ENCODE measurements at regions not wholly inside any gene's neighbourhood (a gene's known extent, or its start where the extent isn't known, plus 50 kb on each side); places are given as distances from the start of the nearest gene placed in this dataset.

GRCh38 chr2:4539121-4539520 lies 835.7 kb downstream of the DCDC2C start:
- H3K4me3 ChIP-seq (ENCODE audit: low read depth, low read length): no peak overlapping the region
- no peak for TF ChIP-seq CTCF (conservative IDR thresholded peaks at IDR 0.05; ENCODE audit: low read depth, low read length)

GRCh38 chr2:4549666-4550210 lies 846.4 kb downstream of the DCDC2C start:
- no peak for DNase-seq (ENCODE audit: low read depth)
- no peak for TF ChIP-seq CTCF (conservative IDR thresholded peaks at IDR 0.05; ENCODE audit: low read depth, low read length)
- H3K4me3 ChIP-seq (ENCODE audit: low read depth, low read length): no peak overlapping the region

More at GRCh38 chr2:4539121-4539520, 835.7 kb downstream of the DCDC2C start:
- no peak for DNase-seq (ENCODE audit: low read depth)

- no peak for TF ChIP-seq CTCF (conservative IDR thresholded peaks at IDR 0.05; ENCODE audit: low read depth, low read length)
- no peak for DNase-seq (ENCODE audit: low read depth)
- H3K4me3 ChIP-seq (ENCODE audit: low read depth, low read length): no peak overlapping the region
These were observed 848.5 kb downstream of the DCDC2C start for GRCh38 chr2:4551691-4552474.

- no peak for TF ChIP-seq CTCF (conservative IDR thresholded peaks at IDR 0.05; ENCODE audit: low read depth, low read length)
- H3K4me3 ChIP-seq (ENCODE audit: low read depth, low read length): no peak overlapping the region
- no peak for DNase-seq (ENCODE audit: low read depth)
These were observed 849.9 kb downstream of the DCDC2C start for GRCh38 chr2:4553241-4553640.

- TF ChIP-seq CTCF (conservative IDR thresholded peaks at IDR 0.05; ENCODE audit: low read depth, low read length): no peak
- H3K4me3 ChIP-seq (ENCODE audit: low read depth, low read length): no peak overlapping the region
- DNase-seq (ENCODE audit: low read depth): peak; percentile 0
These were observed 852.9 kb downstream of the DCDC2C start for GRCh38 chr2:4556135-4556896.

- H3K4me3 ChIP-seq (ENCODE audit: low read depth, low read length): no peak overlapping the region
- no peak for DNase-seq (ENCODE audit: low read depth)
- TF ChIP-seq CTCF (conservative IDR thresholded peaks at IDR 0.05; ENCODE audit: low read depth, low read length): no peak
These were observed 857.8 kb downstream of the DCDC2C start for GRCh38 chr2:4561196-4561595.

Measured in choroid plexus epithelial cell (primary cell).